Hematopoietic multipotent progenitor cell treated with erythropoietin and hydrocortisone succinate and interleukin-3 and kit ligand, for 6 days (in vitro differentiated cells): ENCODE measurements at regions not wholly inside any gene's neighbourhood (a gene's known extent, or its start where the extent isn't known, plus 50 kb on each side); places are given as distances from the start of the nearest gene placed in this dataset.
"Not testable (repeated sequence)": the region's sequence is repeated elsewhere in the genome, so short reads cannot be mapped to it uniquely, and the experiment has no call there.

Experiments
- DNase-seq: peaks from one replicate; pipeline ENCODE4 v3.0.0-alpha.2; 2015

GRCh38 chr6:924661-925060, 231.7 kb upstream of the EXOC2 start:
- DNase-seq, result no peak

DNA sequence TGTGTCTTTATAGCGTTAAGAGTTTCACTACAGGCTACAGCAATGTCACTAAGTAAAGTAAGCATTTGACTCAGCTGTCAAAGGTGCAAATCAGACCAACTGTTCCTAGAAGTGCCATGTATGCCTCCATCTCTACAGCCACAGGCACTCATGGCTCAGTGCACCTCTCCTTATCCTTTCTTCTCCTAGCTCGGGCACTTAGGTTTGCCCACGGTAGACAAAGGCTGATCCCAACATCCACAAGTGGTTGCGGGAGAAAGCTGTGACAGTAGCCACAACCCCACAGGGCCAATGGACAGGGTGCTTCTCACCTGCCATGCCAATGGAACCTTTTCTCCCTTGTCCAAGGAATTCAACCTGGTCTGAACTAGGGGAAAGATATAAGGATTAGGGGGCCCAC, 228.5 kb upstream of the EXOC2 start:
- DNase-seq, result no peak

- DNase-seq, result no peak
Measured at GRCh38 chr6:920512-920911, 227.6 kb upstream of the EXOC2 start.

DNA sequence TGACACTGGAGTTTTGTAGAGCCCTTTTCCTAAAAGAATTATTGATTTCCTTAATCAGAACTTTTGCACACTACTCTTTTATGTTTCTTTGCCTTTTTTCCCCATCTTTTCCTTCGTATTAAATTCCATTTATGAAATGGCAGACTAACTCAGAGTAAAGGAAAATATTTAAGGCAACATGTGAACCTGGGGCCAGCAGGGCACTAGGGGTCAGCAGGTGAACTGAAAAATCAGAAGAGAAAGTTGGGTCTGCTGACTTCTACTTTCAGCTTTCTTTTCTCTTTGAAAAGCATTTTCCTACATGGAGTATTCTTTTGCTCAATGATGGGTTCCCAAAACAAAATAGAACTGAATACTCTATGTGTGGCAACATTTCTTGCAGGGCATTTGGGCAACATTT, 226.6 kb upstream of the EXOC2 start:
- DNase-seq, result no peak

DNA sequence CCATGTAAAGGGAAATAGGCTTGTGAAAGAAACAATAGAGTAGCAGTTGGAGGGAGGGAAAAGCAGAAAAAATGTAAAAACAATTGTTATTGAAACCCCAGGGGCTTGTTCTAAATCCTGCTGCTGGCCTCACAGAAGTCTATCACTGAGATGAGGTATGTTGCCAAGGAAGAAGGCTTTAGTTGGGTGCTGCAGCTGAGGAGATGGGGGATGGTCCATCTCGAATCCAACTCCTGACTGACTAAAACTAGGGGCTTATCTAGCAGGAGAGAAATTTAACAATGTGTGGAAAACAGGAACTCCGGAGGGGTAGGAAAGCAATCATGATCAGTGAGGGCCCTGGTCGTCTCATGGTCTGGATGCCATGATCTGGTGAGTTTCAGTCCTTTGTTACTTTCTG, 225.0 kb upstream of the EXOC2 start:
- DNase-seq, result no peak

- no peak for DNase-seq
Measured at GRCh38 chr6:917296-917695, 224.4 kb upstream of the EXOC2 start.

DNA sequence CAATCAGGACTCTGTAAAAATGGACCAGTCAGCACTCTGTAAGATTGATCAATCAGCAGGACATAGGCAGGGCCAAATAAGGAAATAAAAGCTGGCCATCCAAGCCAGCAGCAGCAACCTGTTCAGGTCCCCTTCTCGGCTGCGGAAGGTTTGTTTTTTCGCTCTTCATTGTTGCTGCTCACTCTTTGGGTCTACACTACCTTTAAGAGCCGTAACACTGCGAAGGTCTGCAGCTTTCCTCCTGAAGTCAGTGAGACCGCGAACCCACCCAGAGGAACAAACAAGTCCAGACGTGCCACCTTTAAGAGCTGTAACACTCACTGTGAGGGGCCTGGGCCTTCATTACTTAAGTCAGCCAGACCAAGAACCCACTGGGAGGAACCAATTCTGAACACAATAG, 223.2 kb upstream of the EXOC2 start:
- DNase-seq, result no peak

GRCh38 chr6:912871-913835, 220.2 kb upstream of the EXOC2 start:
- DNase-seq, result peak; percentile 12

GRCh38 chr6:907928-908327, 215.0 kb upstream of the EXOC2 start:
- DNase-seq, result no peak

GRCh38 chr6:906920-907319, 214.0 kb upstream of the EXOC2 start:
- no peak for DNase-seq

GRCh38 chr6:905556-905955, 212.6 kb upstream of the EXOC2 start:
- DNase-seq, result peak; percentile 2

DNA sequence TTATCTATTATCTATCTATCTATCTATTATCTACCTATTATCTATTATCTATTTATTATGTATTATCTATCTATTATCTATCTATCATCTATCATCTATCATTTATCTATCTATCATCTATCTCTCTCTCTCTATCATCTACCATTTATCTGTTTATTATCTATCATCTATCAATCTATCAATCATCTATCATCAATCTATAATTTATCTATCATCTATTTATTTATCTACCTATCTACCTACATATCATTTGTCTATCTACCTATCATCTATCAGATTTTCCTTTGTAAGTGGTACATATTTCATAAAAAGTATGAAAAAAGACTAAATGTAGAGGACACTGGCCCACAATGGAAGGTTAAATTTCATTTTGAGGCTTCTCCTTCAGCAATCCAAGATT, 212.1 kb upstream of the EXOC2 start:
- DNase-seq, result no peak

DNA sequence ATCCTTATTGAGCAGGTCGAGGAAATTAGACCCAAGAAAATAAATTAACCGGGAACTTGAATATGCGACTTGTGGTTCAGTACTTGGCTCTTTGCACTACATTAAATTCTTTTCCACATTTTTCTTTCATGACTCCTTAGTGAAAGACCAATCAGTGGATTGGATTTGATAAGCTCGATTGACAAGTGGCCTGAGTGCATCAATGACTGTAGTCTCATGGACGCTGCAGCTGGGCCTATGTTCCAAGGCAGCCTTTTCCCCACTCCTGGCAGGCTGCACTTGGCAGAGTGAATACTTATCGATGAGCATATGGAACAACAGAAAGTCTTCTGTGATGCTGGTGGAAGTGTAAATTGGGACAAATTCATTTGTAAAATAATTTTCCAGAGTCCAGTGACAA, 210.8 kb upstream of the EXOC2 start:
- no peak for DNase-seq

DNA sequence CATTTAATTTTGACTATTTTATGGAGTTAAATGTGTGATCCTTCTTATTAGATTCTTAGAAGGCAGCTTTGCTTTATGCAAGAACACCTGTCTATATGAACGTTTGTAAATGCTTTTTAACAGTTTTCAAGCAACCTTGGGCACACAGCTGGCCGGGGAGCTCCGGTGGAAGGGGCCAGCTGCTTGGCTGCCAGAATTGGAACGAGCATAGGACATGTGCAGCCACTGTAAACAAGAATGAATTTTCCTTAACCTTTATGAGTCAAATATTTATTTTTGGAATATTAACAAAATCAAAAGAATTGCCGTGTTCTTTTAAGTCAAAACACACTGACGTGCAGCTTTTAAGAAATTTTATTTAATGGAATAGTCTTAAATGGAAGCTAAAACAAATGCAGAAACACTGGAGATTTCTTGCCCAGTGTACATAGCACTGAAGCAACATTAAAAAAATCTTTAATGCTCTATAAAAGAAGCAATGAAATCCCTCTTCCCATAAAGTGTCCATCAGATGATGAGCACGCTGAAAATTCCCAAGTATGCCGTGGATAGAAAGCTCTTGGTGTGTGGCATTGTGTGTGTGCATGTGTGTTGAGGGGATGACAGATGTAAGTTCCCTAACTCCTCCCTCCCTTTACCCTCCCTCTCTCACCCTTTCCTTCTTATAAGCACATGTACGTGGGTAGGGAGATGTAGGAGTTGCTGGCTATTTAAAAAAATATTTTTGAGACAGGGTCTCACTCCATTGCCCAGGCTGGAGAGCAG, 208.9 kb upstream of the EXOC2 start:
- no peak for DNase-seq

DNA sequence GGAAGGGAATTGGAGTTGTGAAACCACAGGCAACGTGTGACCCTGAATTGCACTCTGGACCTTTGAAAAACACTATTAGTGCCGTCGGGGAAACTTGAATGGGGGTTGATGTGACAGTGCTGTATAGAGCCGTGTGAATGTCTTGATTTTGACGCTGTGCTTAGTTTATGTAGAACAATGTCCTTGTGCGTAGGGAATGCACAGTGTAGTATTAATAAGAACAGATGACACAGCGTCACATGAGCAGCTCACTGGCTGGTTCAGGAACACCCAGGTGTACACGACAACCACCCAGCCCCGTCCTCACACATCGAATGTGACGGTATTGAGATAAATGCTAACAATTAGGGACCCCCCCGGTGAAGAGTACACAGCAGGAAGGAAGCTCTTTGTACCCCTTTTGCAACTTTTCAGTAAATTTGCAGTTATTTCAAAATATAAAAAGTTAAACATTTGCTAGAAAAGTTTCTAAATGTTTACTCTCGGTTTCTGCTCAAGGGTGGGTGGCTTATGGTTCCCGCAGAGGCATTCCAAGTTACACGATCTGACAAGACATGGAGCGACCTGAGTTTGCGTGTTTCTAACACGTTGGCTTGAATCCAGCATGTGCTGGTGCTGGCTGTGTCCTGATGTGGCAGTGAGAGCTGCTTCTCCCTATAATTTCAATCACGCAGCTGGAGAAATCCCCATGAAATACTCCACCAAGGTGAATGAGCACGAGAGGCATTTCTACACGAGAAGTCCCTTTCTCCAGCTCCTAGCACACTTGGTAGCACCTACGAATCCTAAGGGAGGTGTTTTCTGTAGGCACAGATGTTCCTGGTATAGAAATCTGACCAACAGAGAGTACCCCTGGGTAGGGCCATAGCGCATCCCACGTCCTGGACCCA, 208.0 kb upstream of the EXOC2 start:
- DNase-seq, result no peak

DNA sequence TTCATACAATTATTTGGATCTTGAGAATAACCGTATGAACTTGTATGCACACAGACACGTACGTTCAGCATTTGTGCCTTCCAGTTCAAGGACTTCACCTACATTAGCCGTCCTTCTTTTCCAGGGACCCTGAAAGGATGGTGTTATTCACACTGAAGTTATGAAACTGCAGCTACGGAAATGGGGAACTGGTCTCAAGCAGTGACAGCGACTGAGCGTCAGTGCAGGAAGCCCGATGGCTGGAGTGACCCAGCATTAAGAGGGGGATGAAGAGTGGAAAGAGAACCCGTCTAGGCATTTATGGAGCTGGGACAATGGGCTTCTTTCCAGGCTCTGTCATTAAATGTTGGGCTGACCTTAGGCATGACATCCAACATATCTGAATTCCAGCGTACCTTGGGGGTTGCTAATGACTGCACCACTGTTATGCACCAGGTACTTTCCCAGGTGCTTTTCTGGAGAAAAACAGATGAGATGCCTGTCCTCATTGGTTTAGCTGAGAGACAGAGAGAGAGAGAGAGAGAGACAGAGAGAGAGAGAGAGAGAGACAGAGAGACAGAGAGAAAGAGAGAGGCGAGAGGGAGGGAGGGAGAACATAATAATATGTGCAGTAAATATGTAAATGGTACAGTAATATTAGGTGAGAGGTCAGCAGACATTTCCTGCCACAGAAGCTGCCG, 204.7 kb upstream of the EXOC2 start:
- DNase-seq, result no peak

DNA sequence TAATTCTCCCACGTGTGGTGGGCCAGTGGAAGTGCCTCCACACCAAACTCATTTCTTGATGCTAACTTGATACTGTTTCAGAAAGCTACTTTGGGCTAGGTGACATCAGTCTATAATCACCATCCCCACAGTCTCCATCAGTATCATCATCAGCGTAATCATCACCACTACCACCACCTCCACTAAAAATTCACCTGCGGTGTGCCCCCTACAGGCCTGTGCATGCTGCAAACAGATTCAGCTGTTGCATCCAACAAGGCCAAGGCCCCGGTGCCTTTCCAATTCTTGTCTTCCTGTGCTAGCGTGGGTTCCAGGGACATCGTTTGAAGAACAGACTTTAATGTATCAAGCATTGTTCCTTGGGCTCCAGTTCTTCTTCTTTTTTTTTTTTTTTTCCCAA, 201.3 kb upstream of the EXOC2 start:
- DNase-seq, result no peak

- no peak for DNase-seq
Measured at GRCh38 chr6:890995-891394, 198.1 kb upstream of the EXOC2 start.

GRCh38 chr6:890201-890600, 197.3 kb upstream of the EXOC2 start:
- no peak for DNase-seq

- DNase-seq, result no peak
Measured at GRCh38 chr6:887583-888235, 194.8 kb upstream of the EXOC2 start.

DNA sequence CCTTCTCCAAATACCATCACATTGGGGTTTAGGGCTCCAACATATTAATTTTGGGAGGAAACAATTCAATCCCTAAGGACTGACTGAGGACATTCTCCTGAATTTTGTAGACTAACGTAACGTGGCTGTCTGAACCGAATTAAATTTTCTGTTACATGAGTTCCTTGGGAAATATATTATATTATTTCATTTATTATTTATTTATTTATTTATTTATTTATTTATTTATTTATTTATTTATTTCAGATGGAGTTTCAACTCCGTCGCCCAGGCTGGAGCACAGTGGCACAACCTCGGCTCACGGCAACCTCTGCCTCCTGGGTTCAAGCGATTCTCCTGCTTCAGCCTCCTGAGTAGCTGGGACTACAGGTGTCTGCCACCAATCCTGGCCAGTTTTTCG, 193.2 kb upstream of the EXOC2 start:
- not testable (repeated sequence) for DNase-seq

- no peak for DNase-seq
Measured at GRCh38 chr6:885051-885590, 192.2 kb upstream of the EXOC2 start.
